ENCODE measurements at regions not wholly inside any gene's neighbourhood (a gene's known extent, or its start where the extent isn't known, plus 50 kb on each side); places are given as distances from the start of the nearest gene placed in this dataset.
"Not testable (repeated sequence)": the region's sequence is repeated elsewhere in the genome, so short reads cannot be mapped to it uniquely, and the experiment has no call there.

GRCh38 chr11:81224396-81224795 is 1509.3 kb downstream of the FAM181B start:
- no peak overlapping the region for H3K4me3 ChIP-seq
- no peak for DNase-seq (ENCODE audit: low spot score in 2 of 2)
- no peaks in the 10 kb centered on the region for H3K36me3 ChIP-seq (replicated peaks)
- H3K9me3 ChIP-seq, result no peaks in the 10 kb centered on the region
- no peaks in the 10 kb centered on the region for H3K27me3 ChIP-seq (ENCODE audit: low read depth)
- H3K4me1 ChIP-seq, result no peaks in the 10 kb centered on the region
- in situ Hi-C loops (cut with MboI; ENCODE audit: low sequenced_read_pairs), result no loop called here

DNA sequence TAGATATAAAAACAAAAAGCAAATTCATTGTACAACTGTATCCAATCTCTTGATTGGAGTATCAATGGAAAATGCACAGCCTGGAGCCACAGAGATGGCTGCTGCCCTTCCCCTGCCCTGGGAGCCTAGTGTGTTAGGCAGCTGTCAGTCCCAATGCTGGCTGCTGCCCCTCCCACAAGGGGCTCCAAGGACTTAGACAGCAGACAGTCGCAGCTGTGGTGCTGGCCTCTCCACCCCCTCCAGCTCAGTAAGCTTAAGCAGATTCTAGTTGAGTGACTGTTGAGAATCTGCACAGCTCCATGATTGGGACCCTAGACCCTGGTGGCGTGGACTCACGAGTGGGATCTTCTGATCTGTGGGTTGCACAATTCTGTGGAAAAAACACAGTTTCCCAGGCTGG is 1511.2 kb downstream of the FAM181B start:
- Histone ChIP-seq H3K4me3 (no peak overlapping the region), H3K9me3 (no peaks in the 10 kb centered on the region), H3K27me3 (ENCODE audit: low read depth) (no peaks in the 10 kb centered on the region), H3K4me1 (no peaks in the 10 kb centered on the region), H3K36me3 (replicated peaks) (no peaks in the 10 kb centered on the region)
- no peak for DNase-seq (ENCODE audit: low spot score in 2 of 2)
- in situ Hi-C loops (cut with MboI; ENCODE audit: low sequenced_read_pairs), result no loop called here

DNA sequence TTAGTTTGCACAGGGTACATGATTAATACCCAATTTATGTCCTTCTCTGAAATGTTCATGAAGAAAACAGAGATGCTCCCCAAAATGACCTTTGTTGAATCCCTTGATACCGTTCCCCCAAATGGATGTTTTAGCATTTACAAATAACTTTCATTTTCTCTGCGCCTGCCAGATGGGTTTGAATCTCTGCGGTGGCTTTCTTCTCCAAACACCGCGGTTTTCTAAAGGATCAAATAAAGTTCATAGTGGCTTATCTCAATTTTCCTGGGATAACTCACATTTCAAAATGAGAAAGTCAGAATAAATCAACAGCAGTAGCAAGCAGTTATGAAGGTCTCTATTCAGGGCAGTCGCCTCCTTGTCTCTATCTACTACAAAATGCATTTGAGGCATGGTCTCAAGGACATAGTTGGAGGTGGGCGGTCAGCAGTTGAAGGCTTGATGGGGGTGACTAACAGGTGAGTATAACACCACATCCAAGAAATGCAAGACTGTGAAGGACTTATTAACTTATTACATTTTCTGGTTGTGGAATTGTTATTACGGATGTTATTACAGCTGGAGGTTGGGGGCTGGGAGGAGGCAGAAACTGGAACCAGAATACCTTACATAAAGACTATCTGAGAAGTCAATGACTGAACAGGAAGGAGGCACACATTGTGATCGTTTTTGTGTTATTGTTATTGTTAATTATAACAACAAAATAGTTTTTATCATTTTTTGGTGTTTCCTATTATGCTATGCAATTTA is 1513.3 kb downstream of the FAM181B start:
- in situ Hi-C loops (cut with MboI; ENCODE audit: low sequenced_read_pairs), result no loop called here
- H3K4me3 ChIP-seq, result no peak overlapping the region
- no peaks in the 10 kb centered on the region for H3K9me3 ChIP-seq
- H3K27me3 ChIP-seq (ENCODE audit: low read depth), result no peaks in the 10 kb centered on the region
- DNase-seq (ENCODE audit: low spot score in 2 of 2), result no peak
- no peaks in the 10 kb centered on the region for H3K36me3 ChIP-seq (replicated peaks)
- no peaks in the 10 kb centered on the region for H3K4me1 ChIP-seq

DNA sequence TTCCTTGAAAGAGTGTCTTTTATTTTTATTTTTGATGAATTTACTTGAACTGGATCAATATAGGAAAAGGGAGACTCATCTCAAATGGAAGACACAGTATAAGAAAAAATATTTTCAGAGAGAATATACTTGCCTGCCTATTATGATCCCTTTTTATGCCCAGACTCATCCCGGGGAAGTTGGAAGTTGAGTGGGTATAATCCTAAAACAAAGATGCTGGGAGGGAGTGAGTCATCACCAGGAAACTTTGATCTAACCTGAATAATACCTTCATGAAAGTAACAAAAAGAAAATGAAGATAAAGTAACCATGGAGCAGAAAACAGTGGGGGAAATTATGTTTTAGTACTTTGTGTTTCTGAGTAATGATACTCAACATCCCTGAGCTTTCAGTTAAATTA is 1514.0 kb downstream of the FAM181B start:
- no peaks in the 10 kb centered on the region for H3K4me1 ChIP-seq
- DNase-seq (ENCODE audit: low spot score in 2 of 2), result no peak
- H3K4me3 ChIP-seq, result no peak overlapping the region
- H3K36me3 ChIP-seq (replicated peaks), result no peaks in the 10 kb centered on the region
- no peaks in the 10 kb centered on the region for H3K27me3 ChIP-seq (ENCODE audit: low read depth)
- H3K9me3 ChIP-seq, result no peaks in the 10 kb centered on the region
- in situ Hi-C loops (cut with MboI; ENCODE audit: low sequenced_read_pairs), result no loop called here

DNA sequence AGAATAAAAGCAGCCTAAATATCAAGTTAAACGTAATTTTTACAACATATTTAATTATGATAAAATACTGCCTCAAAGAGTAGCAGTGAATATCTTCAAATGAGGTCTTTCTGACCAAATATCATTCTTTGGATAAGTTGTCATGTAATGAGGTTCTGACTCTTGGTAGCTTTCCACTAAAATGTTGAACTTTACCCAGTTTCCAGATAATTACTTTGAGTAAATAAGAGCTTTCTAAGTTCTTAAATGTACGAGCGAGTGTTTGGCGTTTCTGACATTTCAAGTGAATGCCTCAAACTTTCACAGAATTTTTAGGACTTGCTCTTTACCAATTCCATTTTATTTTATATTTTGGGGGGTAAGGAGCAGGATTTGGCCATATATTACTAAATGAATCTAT is 1515.2 kb downstream of the FAM181B start:
- no peaks in the 10 kb centered on the region for H3K27me3 ChIP-seq (ENCODE audit: low read depth)
- H3K4me1 ChIP-seq, result no peaks in the 10 kb centered on the region
- no peak overlapping the region for H3K4me3 ChIP-seq
- DNase-seq (ENCODE audit: low spot score in 2 of 2), result no peak
- no peaks in the 10 kb centered on the region for H3K36me3 ChIP-seq (replicated peaks)
- H3K9me3 ChIP-seq, result no peaks in the 10 kb centered on the region
- in situ Hi-C loops (cut with MboI; ENCODE audit: low sequenced_read_pairs), result no loop called here

DNA sequence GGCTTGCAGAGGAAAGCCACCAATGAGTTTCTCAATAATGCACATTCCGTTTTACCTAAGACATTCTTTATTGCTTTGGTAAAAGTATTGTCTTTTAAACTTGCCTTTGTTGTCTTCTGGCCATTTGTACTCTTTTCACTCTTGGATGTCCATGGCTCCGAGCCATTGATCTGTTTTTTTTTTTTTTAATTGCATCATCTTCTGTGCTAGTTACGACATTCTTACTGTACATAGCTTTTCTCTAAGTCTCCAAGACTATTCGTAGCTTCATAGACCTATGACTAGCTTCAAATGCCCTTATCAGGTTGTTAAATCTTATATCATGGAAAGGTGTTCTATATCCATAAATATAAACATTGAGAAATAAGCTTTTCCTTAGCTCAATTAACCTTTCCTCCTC is 1522.6 kb downstream of the FAM181B start:
- in situ Hi-C loops (cut with MboI; ENCODE audit: low sequenced_read_pairs), result no loop called here
- Histone ChIP-seq H3K4me3 (no peak overlapping the region), H3K27me3 (ENCODE audit: low read depth) (no peaks in the 10 kb centered on the region), H3K4me1 (no peaks in the 10 kb centered on the region), H3K9me3 (no peaks in the 10 kb centered on the region), H3K36me3 (replicated peaks) (no peaks in the 10 kb centered on the region)
- DNase-seq (ENCODE audit: low spot score in 2 of 2), result no peak

- H3K27me3 ChIP-seq (ENCODE audit: low read depth), result no peaks in the 10 kb centered on the region
- H3K4me1 ChIP-seq, result no peaks in the 10 kb centered on the region
- H3K36me3 ChIP-seq (replicated peaks), result no peaks in the 10 kb centered on the region
- no peak overlapping the region for H3K4me3 ChIP-seq
- no peak for DNase-seq (ENCODE audit: low spot score in 2 of 2)
- H3K9me3 ChIP-seq, result no peaks in the 10 kb centered on the region
- in situ Hi-C loops (cut with MboI; ENCODE audit: low sequenced_read_pairs), result no loop called here
Observed at GRCh38 chr11:81207421-81208054, 1526.1 kb downstream of the FAM181B start.

- Histone ChIP-seq H3K9me3 (no peaks in the 10 kb centered on the region), H3K4me1 (no peaks in the 10 kb centered on the region), H3K4me3 (no peak overlapping the region), H3K36me3 (replicated peaks) (no peaks in the 10 kb centered on the region), H3K27me3 (ENCODE audit: low read depth) (no peaks in the 10 kb centered on the region)
- no peak for DNase-seq (ENCODE audit: low spot score in 2 of 2)
- in situ Hi-C loops (cut with MboI; ENCODE audit: low sequenced_read_pairs), result no loop called here
Observed at GRCh38 chr11:81203876-81204275, 1529.8 kb downstream of the FAM181B start.

DNA sequence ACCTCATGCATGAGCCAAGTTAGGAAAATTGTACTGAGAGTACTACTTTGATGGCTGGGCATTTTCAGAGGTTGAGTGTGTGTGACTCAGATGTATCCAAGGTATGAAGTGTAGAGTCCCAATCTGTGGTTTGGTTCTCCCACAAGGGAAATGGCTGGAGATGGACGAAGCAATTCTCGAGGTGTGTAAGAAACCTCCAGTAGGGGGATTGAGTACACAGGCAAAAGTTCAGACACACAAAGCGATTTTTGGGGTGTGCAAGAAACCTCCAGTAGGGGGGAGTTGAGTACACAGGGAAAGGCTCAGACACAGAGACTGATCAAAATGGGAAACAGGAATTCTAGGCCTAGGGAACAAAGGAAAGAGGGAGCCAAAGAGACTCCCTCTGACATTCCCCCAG is 1536.3 kb downstream of the FAM181B start:
- Histone ChIP-seq H3K4me1 (no peaks in the 10 kb centered on the region), H3K4me3 (no peak overlapping the region), H3K9me3 (no peaks in the 10 kb centered on the region), H3K36me3 (replicated peaks) (no peaks in the 10 kb centered on the region), H3K27me3 (ENCODE audit: low read depth) (no peaks in the 10 kb centered on the region)
- no peak for DNase-seq (ENCODE audit: low spot score in 2 of 2)
- in situ Hi-C loops (cut with MboI; ENCODE audit: low sequenced_read_pairs), result no loop called here

- peaks cover 7% of the 10 kb centered on the region; the same call in 1 of the 2 replicates for H3K4me1 ChIP-seq
- DNase-seq (ENCODE audit: low spot score in 2 of 2), result no peak
- H3K27me3 ChIP-seq (ENCODE audit: low read depth), result no peaks in the 10 kb centered on the region
- no peaks in the 10 kb centered on the region for H3K9me3 ChIP-seq
- H3K4me3 ChIP-seq, result no peak overlapping the region
- in situ Hi-C loops (cut with MboI; ENCODE audit: low sequenced_read_pairs), result no loop called here
- no peaks in the 10 kb centered on the region; the same call in 1 of the 2 replicates for H3K36me3 ChIP-seq (replicated peaks)
Observed at GRCh38 chr11:81192516-81192915, 1541.1 kb downstream of the FAM181B start.

DNA sequence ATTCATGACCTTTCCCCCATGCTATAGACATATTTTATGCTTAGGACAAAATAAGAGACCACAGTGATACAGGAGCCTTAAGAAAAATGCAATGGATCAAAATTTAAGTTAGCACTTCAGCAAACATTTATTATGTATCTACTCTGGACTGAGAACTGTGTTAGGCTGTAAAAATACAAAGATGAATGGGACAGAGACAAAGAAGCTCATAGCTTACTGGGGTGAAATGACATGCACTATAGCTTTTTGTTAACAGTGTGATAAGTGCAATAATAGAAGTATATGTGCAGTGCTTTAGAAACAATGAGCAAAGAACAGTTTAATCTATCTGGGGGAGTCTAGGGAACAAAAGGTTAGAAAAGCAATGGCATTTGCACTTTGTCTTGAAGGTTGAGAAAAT is 1543.1 kb downstream of the FAM181B start:
- Histone ChIP-seq H3K27me3 (ENCODE audit: low read depth) (no peaks in the 10 kb centered on the region), H3K36me3 (replicated peaks) (no peaks in the 10 kb centered on the region; the same call in 1 of the 2 replicates), H3K9me3 (no peaks in the 10 kb centered on the region), H3K4me3 (no peak overlapping the region), H3K4me1 (peaks cover 7% of the 10 kb centered on the region; the same call in 1 of the 2 replicates)
- in situ Hi-C loops (cut with MboI; ENCODE audit: low sequenced_read_pairs), result no loop called here
- DNase-seq (ENCODE audit: low spot score in 2 of 2), result peak in 1 of 2 experiments; percentile 60

GRCh38 chr11:81187033-81187432 is 1546.6 kb downstream of the FAM181B start:
- H3K4me3 ChIP-seq; H3K4me1 ChIP-seq; in situ Hi-C loops (cut with MboI; ENCODE audit: low sequenced_read_pairs); H3K27me3 ChIP-seq (ENCODE audit: low read depth); H3K36me3 ChIP-seq (replicated peaks); DNase-seq (ENCODE audit: low spot score in 2 of 2); H3K9me3 ChIP-seq: not testable (repeated sequence)

GRCh38 chr11:81174646-81175330 is 1558.9 kb downstream of the FAM181B start:
- Histone ChIP-seq H3K27me3 (ENCODE audit: low read depth) (no peaks in the 10 kb centered on the region), H3K4me1 (peaks cover 1% of the 10 kb centered on the region; the same call in 1 of the 2 replicates), H3K36me3 (replicated peaks) (no peaks in the 10 kb centered on the region), H3K4me3 (no peak overlapping the region), H3K9me3 (no peaks in the 10 kb centered on the region)
- no peak for DNase-seq (ENCODE audit: low spot score in 2 of 2)
- in situ Hi-C loops (cut with MboI; ENCODE audit: low sequenced_read_pairs), result no loop called here

GRCh38 chr11:81165164-81165563 is 1568.5 kb downstream of the FAM181B start:
- DNase-seq (ENCODE audit: low spot score in 2 of 2), result no peak

More at GRCh38 chr11:81165164-81165563, 1568.5 kb downstream of the FAM181B start:
- Histone ChIP-seq H3K4me1 (peaks cover 5% of the 10 kb centered on the region; the same call in 1 of the 2 replicates), H3K4me3 (no peak overlapping the region), H3K36me3 (replicated peaks) (no peaks in the 10 kb centered on the region), H3K9me3 (no peaks in the 10 kb centered on the region), H3K27me3 (ENCODE audit: low read depth) (no peaks in the 10 kb centered on the region)
- in situ Hi-C loops (cut with MboI; ENCODE audit: low sequenced_read_pairs), result no loop called here

Measured in HAP-1 (cell line).